ENCODE measurements at regions not wholly inside any gene's neighbourhood (a gene's known extent, or its start where the extent isn't known, plus 50 kb on each side); places are given as distances from the start of the nearest gene placed in this dataset.

DNA sequence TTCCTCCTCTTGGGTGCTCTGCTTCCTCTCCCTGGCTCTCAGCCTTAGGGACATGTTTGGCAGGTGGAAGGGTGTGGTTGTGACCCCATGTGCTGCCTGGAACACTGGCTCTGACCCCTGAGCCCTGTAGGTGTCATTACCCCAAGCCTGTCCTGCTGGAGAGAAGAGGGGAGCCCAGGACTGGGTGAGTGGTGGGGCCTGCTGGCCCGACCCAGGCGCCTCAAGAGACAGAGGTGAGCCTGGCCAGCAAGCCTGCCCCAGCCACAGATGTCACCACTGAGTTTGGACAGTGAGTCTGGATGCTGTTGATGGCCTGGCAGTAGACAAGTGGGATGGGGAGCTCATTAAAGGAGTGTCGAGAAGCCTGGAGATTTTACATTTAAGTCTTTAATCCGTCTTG, 1112.2 kb downstream of the BRD1 start:
- Histone ChIP-seq H3K4me1 (ENCODE audit: control insufficient read depth, insufficient read depth, low read length) (no peaks in the 10 kb centered on the region), H3K36me3 (ENCODE audit: control insufficient read depth in 2 of 2, insufficient read depth in 2 of 2, low read length in 2 of 2) (no peaks in the 10 kb centered on the region), H3K9me3 (ENCODE audit: control insufficient read depth in 2 of 2, low read length in 2 of 2) (peaks cover 0 to 4% of the 10 kb centered on the region in 2 donors), H3K4me3 (ENCODE audit: low read length in 2 of 2) (no peak overlapping the region), H3K27me3 (ENCODE audit: control insufficient read depth in 1 of 2, insufficient read depth in 2 of 2, low read length in 2 of 2) (no peaks in the 10 kb centered on the region), H3K27ac (ENCODE audit: low read length) (no peak overlapping the region), H3K9ac (ENCODE audit: low read length in 2 of 2) (no peak overlapping the region)

- peaks cover 0 to 4% of the 10 kb centered on the region in 2 donors for H3K9me3 ChIP-seq (ENCODE audit: control insufficient read depth in 2 of 2, low read length in 2 of 2)
- H3K36me3 ChIP-seq (ENCODE audit: control insufficient read depth in 2 of 2, insufficient read depth in 2 of 2, low read length in 2 of 2): no peaks in the 10 kb centered on the region
- no peaks in the 10 kb centered on the region for H3K27me3 ChIP-seq (ENCODE audit: control insufficient read depth in 1 of 2, insufficient read depth in 2 of 2, low read length in 2 of 2)
- no peak overlapping the region for H3K27ac ChIP-seq (ENCODE audit: low read length)
- H3K4me1 ChIP-seq (ENCODE audit: control insufficient read depth, insufficient read depth, low read length): no peaks in the 10 kb centered on the region
- H3K9ac ChIP-seq (ENCODE audit: low read length in 2 of 2): no peak overlapping the region
- H3K4me3 ChIP-seq (ENCODE audit: low read length in 2 of 2): no peak overlapping the region
Measured at GRCh38 chr22:48714231-48714630, 1113.4 kb downstream of the BRD1 start.

DNA sequence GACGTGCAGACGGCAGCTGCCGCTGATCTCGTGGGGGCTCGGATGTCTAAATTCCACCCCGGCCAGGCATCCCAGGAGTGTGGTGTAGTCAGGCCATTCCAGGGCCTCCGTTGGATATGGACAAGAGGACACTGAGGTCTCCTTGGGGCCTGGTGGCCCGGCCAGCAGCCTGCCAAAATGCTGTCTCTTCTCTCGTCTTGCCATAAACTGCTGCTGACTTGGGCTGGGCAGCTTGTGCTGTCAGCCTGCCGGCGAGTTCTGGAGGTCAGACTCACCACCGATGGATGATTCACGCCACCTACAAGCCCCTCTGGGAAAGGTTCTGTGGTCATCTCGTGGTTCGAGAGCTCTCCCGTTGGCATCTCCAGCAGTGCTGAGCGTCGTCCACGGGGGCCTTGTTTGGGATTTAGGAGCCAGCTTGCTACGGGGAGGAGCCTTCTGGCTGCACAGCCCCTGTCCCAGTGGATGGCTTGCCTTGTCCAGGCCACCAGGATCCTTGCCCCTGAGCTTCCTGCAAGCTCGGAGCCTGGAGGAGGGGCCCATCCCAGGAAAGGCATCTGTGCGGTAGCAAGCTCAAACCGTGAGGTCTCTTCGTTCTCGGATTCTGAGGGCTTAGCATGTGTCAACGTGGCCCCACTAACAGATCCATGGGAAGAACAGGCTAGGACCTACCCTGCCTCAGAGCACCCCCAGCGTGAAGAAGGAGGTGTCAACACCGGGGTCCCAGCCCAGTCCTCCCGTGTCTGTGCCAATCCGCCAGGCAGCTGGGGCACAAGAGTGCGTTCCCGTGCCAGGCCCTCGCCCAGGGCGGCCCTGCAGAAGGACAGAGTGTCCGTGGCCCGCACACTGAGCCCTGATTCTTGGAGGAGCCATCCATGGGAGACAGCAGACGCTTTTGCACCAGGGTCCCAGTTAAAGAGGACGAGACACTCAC, 1114.1 kb downstream of the BRD1 start:
- H3K4me1 ChIP-seq (ENCODE audit: control insufficient read depth, insufficient read depth, low read length): no peaks in the 10 kb centered on the region
- H3K27ac ChIP-seq (ENCODE audit: low read length): no peak overlapping the region
- no peaks in the 10 kb centered on the region for H3K27me3 ChIP-seq (ENCODE audit: control insufficient read depth in 1 of 2, insufficient read depth in 2 of 2, low read length in 2 of 2)
- H3K4me3 ChIP-seq (ENCODE audit: low read length in 2 of 2): no peak overlapping the region
- H3K9ac ChIP-seq (ENCODE audit: low read length in 2 of 2): no peak overlapping the region
- H3K9me3 ChIP-seq (ENCODE audit: control insufficient read depth in 2 of 2, low read length in 2 of 2): peaks cover 0 to 4% of the 10 kb centered on the region in 2 donors
- no peaks in the 10 kb centered on the region for H3K36me3 ChIP-seq (ENCODE audit: control insufficient read depth in 2 of 2, insufficient read depth in 2 of 2, low read length in 2 of 2)

GRCh38 chr22:48712558-48713271, 1115.0 kb downstream of the BRD1 start:
- H3K4me3 ChIP-seq (ENCODE audit: low read length in 2 of 2): no peak overlapping the region
- H3K9me3 ChIP-seq (ENCODE audit: control insufficient read depth in 2 of 2, low read length in 2 of 2): peaks cover 0 to 4% of the 10 kb centered on the region in 2 donors
- H3K4me1 ChIP-seq (ENCODE audit: control insufficient read depth, insufficient read depth, low read length): no peaks in the 10 kb centered on the region
- H3K36me3 ChIP-seq (ENCODE audit: control insufficient read depth in 2 of 2, insufficient read depth in 2 of 2, low read length in 2 of 2): no peaks in the 10 kb centered on the region
- no peak overlapping the region for H3K27ac ChIP-seq (ENCODE audit: low read length)
- H3K27me3 ChIP-seq (ENCODE audit: control insufficient read depth in 1 of 2, insufficient read depth in 2 of 2, low read length in 2 of 2): no peaks in the 10 kb centered on the region
- H3K9ac ChIP-seq (ENCODE audit: low read length in 2 of 2): no peak overlapping the region

GRCh38 chr22:48711669-48712068, 1116.0 kb downstream of the BRD1 start:
- peaks cover 0 to 4% of the 10 kb centered on the region in 2 donors for H3K9me3 ChIP-seq (ENCODE audit: control insufficient read depth in 2 of 2, low read length in 2 of 2)
- H3K27me3 ChIP-seq (ENCODE audit: control insufficient read depth in 1 of 2, insufficient read depth in 2 of 2, low read length in 2 of 2): no peaks in the 10 kb centered on the region
- H3K27ac ChIP-seq (ENCODE audit: low read length): no peak overlapping the region
- H3K4me3 ChIP-seq (ENCODE audit: low read length in 2 of 2): no peak overlapping the region
- H3K36me3 ChIP-seq (ENCODE audit: control insufficient read depth in 2 of 2, insufficient read depth in 2 of 2, low read length in 2 of 2): no peaks in the 10 kb centered on the region
- no peaks in the 10 kb centered on the region for H3K4me1 ChIP-seq (ENCODE audit: control insufficient read depth, insufficient read depth, low read length)
- no peak overlapping the region for H3K9ac ChIP-seq (ENCODE audit: low read length in 2 of 2)

DNA sequence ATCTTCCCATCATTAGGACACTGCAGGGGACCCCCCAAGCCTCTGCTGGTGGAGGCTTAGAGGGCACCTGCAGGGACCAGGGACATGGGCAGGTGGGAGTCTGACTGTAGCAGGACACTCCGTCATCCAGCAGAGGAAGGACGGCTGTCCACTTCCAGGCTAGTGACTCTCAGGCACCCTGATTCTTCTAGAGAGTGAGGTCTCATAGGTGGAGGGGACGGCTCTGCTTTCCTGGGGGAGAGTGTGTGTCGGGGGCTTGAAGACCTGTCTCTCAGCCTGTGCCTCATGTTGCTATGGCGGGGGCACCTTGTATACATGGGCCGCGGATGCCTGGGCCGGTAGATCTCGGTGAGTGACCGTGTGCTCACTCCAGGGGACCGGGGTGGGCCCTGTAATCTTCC, 1116.6 kb downstream of the BRD1 start:
- no peak overlapping the region for H3K27ac ChIP-seq (ENCODE audit: low read length)
- H3K9ac ChIP-seq (ENCODE audit: low read length in 2 of 2): no peak overlapping the region
- no peak overlapping the region for H3K4me3 ChIP-seq (ENCODE audit: low read length in 2 of 2)
- H3K4me1 ChIP-seq (ENCODE audit: control insufficient read depth, insufficient read depth, low read length): no peaks in the 10 kb centered on the region
- H3K27me3 ChIP-seq (ENCODE audit: control insufficient read depth in 1 of 2, insufficient read depth in 2 of 2, low read length in 2 of 2): no peaks in the 10 kb centered on the region
- no peaks in the 10 kb centered on the region for H3K36me3 ChIP-seq (ENCODE audit: control insufficient read depth in 2 of 2, insufficient read depth in 2 of 2, low read length in 2 of 2)
- H3K9me3 ChIP-seq (ENCODE audit: control insufficient read depth in 2 of 2, low read length in 2 of 2): peaks cover 0 to 4% of the 10 kb centered on the region in 2 donors

DNA sequence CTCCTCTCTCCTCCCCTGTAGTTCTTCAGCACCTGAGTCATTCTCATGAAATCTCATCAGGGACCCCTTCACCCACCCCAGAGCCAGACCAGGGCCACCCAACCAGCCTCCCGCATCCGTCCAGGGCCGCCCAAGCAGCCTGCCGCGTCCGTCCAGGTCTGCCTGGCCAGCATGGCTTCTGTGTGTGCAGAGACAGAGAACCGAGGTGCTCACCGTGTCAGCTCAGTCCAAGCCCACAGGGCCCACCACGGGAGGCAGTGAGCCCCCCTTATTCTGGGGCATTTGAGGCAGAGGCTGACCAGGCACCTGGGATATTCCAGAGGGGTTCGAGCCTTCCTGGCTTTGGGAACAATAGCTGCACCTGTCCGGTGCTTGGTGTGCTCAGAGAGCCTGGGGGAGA, 1117.3 kb downstream of the BRD1 start:
- no peak overlapping the region for H3K9ac ChIP-seq (ENCODE audit: low read length in 2 of 2)
- H3K4me3 ChIP-seq (ENCODE audit: low read length in 2 of 2): no peak overlapping the region
- no peaks in the 10 kb centered on the region for H3K4me1 ChIP-seq (ENCODE audit: control insufficient read depth, insufficient read depth, low read length)
- no peaks in the 10 kb centered on the region for H3K27me3 ChIP-seq (ENCODE audit: control insufficient read depth in 1 of 2, insufficient read depth in 2 of 2, low read length in 2 of 2)
- H3K9me3 ChIP-seq (ENCODE audit: control insufficient read depth in 2 of 2, low read length in 2 of 2): peaks cover 0 to 4% of the 10 kb centered on the region in 2 donors
- H3K36me3 ChIP-seq (ENCODE audit: control insufficient read depth in 2 of 2, insufficient read depth in 2 of 2, low read length in 2 of 2): no peaks in the 10 kb centered on the region
- no peak overlapping the region for H3K27ac ChIP-seq (ENCODE audit: low read length)

DNA sequence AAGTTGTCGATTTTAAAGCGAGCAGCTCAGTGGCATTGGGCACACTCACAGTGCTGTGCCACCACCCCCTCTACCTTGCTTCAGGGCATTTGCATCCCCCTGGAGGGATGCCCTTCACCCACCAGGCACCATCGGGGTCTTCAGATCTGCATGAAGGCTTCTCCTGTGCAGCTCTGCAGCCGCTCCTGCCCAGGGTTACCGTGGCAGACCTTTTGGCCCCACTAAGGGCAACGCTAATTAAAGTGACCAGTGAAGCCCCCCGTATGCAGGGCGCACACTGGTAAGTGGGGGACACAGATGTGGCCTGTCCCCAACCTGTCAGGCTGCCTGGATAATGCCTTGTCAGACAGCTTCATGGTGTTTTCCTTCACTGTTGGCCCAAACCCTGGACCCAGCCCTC, 1117.7 kb downstream of the BRD1 start:
- Histone ChIP-seq H3K4me3 (ENCODE audit: low read length in 2 of 2) (no peak overlapping the region), H3K9ac (ENCODE audit: low read length in 2 of 2) (no peak overlapping the region), H3K4me1 (ENCODE audit: control insufficient read depth, insufficient read depth, low read length) (no peaks in the 10 kb centered on the region), H3K27me3 (ENCODE audit: control insufficient read depth in 1 of 2, insufficient read depth in 2 of 2, low read length in 2 of 2) (no peaks in the 10 kb centered on the region), H3K9me3 (ENCODE audit: control insufficient read depth in 2 of 2, low read length in 2 of 2) (peaks cover 0 to 4% of the 10 kb centered on the region in 2 donors), H3K36me3 (ENCODE audit: control insufficient read depth in 2 of 2, insufficient read depth in 2 of 2, low read length in 2 of 2) (no peaks in the 10 kb centered on the region), H3K27ac (ENCODE audit: low read length) (no peak overlapping the region)

GRCh38 chr22:48709453-48709852, 1118.2 kb downstream of the BRD1 start:
- Histone ChIP-seq H3K27me3 (ENCODE audit: control insufficient read depth in 1 of 2, insufficient read depth in 2 of 2, low read length in 2 of 2) (no peaks in the 10 kb centered on the region), H3K27ac (ENCODE audit: low read length) (no peak overlapping the region), H3K36me3 (ENCODE audit: control insufficient read depth in 2 of 2, insufficient read depth in 2 of 2, low read length in 2 of 2) (no peaks in the 10 kb centered on the region), H3K4me3 (ENCODE audit: low read length in 2 of 2) (no peak overlapping the region), H3K4me1 (ENCODE audit: control insufficient read depth, insufficient read depth, low read length) (no peaks in the 10 kb centered on the region), H3K9ac (ENCODE audit: low read length in 2 of 2) (no peak overlapping the region), H3K9me3 (ENCODE audit: control insufficient read depth in 2 of 2, low read length in 2 of 2) (peaks cover 0 to under 1% of the 10 kb centered on the region in 2 donors)

DNA sequence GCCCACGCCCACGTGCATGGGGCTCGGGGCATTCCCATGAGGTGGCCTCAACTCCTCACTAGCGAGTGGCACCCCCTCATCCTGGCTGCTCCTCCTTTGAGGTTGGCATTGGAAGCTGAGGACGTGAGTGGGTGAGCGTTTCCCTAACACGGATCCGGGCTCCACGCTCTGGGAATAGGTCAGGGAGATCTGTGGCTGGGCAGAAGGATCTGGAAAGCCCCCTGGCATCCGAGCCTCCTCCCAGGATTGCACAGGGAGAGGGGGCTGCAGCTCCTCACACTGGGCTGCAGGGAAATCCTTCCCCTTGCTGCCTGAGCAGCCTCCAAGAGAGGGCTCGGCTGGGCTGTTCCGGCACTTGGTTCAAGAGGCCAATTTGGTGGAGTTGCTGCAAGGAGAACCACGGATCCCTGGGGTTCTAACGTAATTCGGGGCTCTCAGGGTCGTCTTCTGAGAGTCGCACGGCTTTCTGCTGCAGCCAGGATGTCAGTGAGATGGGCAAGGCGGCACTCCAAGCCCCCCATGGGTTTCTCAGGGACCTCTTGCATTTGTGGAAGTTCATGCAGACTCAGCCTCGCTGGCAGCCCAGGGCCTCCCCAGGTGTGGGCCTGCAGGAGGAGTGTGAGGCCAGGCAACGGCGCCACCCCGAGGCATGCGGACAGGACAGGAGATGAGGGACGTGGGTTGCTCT, 1119.0 kb downstream of the BRD1 start:
- no peak overlapping the region for H3K4me3 ChIP-seq (ENCODE audit: low read length in 2 of 2)
- H3K36me3 ChIP-seq (ENCODE audit: control insufficient read depth in 2 of 2, insufficient read depth in 2 of 2, low read length in 2 of 2): no peaks in the 10 kb centered on the region
- no peak overlapping the region for H3K9ac ChIP-seq (ENCODE audit: low read length in 2 of 2)
- H3K27ac ChIP-seq (ENCODE audit: low read length): no peak overlapping the region
- H3K27me3 ChIP-seq (ENCODE audit: control insufficient read depth in 1 of 2, insufficient read depth in 2 of 2, low read length in 2 of 2): no peaks in the 10 kb centered on the region
- no peaks in the 10 kb centered on the region for H3K4me1 ChIP-seq (ENCODE audit: control insufficient read depth, insufficient read depth, low read length)
- H3K9me3 ChIP-seq (ENCODE audit: control insufficient read depth in 2 of 2, low read length in 2 of 2): no peaks in the 10 kb centered on the region

Measured in stomach smooth muscle (tissue), 2 donors.